Middle frontal gyrus (tissue), 1 donor: ENCODE measurements at regions not wholly inside any gene's neighbourhood (a gene's known extent, or its start where the extent isn't known, plus 50 kb on each side); places are given as distances from the start of the nearest gene placed in this dataset.

ENCODE experiments used
- DNase-seq: peaks from one replicate; pipeline ENCODE4 v3.0.0-alpha.2; 2015; ENCODE audit warnings: low spot score; ENCODE audit errors: extremely low spot score

DNA sequence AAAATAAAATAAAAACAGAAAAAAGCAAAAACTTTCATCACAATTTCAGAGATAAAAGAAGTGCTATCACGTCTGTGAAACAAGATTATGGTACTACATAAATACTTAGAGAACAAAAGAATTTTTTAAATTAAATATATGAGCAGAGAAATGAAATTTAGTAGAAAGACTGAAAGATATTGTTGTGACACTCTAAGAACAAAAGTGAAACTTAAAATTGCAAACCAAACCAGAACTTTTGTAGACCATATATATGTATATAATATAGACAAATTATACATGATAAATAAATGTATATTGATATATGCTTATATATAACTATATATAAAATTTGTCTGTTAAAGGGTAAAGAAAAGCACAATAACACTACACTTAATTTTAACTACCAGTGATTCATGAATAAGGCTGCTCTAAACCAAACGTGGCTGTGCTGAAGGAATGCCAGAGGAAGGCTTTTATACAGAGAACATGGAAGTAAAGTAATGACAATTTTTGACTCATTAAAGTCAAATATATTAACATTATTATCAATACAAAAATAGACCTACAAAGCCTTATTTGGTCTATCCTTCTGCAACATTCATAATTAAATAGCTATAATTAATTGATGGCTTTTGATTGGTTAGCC, 1516.7 kb upstream of the PCDH20 start:
- no peak for DNase-seq

DNA sequence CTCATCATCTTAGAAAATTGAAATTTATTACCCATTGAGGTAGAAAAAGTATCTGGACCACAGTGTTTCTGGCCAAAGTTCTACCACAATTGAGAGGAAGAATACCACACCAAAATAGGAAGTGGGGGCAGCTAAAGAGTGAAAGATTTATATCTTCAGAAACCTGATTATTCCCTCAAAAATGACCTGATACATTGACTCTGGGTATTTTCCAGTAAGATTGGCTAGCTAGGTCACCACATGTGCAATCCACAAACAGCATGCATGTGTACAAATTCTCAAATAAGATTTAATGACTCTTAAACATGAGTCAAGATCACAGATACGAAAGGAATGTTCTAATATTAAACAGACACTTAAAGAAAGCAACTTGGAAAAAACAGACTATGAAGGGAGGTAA, 1516.2 kb upstream of the PCDH20 start:
- no peak for DNase-seq

DNA sequence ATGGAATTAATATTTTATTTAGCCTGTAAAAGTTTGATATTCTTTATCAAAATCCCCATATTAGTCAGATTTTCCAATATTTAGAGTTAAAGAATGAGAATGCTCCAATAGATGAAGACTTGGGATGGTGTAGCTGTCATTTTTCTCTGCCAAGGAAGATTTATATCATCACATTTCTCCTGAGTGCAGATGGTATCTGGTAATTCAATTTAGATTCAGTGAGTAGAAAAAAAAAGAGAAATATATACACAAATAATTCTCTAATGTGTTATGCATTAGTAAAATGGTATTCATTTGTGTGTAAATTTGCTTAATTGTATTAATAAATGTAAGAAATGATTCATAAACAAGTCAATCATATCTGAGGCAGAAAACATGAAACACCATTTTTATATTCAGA, 1508.7 kb upstream of the PCDH20 start:
- DNase-seq: no peak

DNA sequence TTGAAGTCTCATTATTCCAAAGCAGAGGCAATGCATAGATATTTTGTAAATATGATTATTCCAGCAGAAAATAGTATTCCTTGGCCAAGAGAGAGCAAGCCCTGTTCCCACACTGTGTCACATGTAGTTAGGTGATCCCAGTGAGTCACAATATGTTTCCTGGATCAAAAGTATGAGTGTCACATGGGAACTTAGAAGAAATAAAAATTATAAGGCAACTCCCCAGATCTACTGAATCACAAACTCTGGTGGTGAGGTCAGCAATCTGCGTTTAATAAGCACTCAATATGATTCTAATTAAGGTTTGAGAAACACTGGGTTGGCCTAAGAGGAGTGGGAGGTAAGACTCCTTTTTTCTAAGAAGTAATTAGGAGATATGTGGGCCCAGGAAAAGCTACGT, 1504.5 kb upstream of the PCDH20 start:
- no peak for DNase-seq

DNA sequence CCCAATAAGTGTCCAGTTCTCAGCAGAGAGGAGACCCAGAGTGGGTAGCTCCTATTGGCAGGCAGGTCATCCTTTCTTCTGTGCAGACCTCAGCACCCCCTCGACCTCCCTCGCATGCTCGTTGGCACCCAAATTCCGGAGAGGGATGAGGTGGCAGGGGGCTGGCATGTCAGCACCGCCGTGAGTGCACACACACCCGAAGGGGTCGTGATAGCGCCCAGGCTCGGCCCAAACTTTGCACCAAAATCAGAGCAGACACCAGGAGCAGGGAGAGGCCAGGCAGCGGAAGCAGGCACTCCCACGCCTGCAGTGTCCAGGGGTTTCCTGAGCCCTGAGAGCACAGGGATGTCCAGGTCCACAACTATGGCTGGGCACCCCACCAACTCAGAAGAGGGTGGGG, 1503.8 kb upstream of the PCDH20 start:
- DNase-seq: no peak

DNA sequence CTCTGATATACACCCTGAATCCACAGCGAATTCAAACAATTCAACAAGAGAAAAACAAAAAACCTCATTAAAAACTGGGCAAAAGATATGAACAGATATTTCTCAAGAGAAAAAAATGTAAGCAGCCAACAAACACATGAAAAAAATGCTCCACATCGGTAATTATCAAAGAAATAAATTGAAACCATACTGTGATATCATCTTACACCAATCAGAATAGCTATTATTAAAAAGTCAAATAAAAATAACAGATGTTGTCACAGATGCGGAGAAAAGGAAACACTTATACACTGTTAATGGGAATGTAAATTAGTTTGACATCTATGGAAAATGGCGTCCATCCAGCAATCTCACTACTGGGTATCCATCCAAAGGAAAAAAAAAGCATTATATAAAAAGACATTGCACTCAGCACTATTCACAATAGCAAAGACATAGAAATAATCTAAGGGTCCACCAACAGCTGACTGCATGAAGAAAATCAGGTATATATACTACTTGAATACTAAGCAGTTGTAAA, 1495.0 kb upstream of the PCDH20 start:
- no peak for DNase-seq

DNA sequence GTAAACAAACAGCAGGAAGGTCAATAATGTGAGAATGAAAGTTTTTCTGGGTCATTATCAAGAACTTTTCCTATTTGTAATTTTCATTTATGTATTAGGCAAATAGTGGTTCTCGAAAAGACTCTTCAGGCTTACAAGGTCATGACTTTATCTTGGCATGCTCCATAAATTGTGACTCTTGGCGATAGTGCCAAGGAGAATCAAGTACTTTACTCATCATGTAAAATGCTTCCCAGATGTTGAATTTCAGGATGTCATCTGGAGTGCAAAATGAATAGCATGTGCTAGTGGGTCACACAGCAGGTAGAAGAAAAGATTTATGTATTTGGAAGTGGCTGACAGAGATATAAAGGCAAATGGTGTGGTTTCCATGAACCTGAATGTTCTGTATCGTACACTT, 1492.7 kb upstream of the PCDH20 start:
- no peak for DNase-seq

DNA sequence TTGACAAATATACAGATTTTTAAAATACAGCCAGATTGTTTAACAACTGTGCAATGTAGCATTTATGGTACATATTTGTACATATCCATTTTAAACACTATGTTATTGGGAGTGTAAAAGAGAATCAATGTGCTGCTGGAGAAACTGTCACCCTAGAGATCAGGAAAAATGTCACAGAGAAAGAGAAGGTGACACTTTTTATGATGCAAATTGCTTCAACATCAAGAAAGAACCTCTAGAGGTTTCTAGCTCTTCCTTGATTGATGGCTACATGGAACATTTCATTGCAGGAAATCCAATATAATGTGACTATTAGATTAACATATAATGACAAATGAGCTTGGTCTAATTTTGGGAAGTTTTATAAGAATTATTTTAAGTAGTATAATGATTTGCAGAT, 1491.2 kb upstream of the PCDH20 start:
- DNase-seq: no peak

DNA sequence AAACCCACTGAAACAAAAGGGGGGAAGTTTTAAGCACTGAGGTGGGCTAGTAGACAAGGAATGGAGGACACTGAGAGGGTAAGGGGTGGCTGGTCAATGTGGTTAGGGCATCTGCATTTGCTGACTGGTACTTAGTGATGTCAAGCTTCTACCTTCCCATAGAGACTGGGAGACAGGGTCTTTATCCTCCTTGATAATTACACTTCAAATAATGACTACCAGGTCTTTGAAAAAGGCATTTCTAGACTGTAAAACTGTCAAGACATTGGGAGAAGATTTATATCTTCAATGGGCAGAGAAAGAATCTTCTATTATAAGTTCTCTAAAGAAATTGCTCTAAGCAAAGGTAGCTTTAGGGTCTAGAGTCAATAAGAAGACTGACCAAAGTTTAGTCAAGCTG, 1490.8 kb upstream of the PCDH20 start:
- DNase-seq: no peak

DNA sequence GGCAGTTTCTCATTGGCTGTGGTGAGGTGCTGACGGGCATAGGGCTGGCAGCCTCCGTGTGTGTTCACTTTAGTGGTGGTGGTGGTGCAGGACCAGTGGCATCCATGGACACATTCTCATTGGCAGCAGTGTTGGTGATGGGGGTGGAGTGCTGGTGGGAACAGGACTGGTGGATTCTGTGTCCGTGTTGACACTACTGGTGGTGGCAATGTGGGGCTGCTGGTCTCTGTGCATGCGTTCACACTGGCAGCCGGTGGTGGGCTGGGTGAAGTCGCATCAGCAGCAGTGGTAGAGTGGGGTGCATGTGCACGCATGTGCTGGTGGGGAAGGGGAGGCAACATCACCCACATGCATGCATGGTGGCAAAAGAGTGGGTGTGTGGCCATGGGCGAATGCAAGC, 1471.4 kb upstream of the PCDH20 start:
- no peak for DNase-seq

DNA sequence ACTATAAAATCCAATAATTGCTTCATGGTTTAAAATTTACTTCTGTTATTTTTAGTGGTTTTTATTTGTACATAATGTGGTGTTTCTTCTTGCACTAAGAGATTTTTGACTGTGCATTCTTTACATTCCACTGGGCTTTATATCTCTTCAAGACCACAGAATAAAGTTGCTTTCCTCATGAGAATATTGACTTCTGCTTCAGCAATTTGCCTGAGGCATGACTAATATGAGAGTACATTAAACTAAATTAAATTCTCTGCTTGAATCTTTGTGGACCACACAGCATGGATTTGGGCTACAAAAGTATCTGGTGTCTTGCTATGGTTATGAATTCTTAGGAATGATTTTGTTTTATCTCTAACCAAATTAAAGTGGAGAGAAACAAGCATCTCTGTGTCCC, 1463.4 kb upstream of the PCDH20 start:
- no peak for DNase-seq

DNA sequence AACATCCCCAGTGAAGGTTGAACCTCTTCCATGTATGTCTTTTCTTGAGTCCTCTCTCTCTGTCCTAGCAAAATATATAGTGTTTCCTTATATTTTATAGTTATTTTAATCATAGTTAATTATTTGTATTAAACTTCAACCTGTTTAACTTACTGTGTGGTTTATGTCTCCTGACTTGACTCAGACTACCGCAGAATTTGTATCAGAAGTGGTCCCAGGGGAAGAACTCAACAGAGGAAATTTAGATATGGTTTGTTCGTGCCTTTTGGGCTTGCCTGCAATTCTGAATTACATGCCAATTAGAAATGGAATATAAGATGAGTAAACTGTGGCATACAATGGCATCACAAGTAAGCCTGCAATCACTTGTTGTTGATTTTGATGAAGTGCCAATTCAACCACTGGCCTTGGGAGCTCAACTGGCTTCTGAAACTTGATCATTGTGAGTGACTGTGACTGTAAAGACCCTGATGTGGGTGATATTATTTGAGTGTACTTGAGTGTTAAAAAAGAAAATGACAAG, 1459.5 kb upstream of the PCDH20 start:
- DNase-seq: no peak

DNA sequence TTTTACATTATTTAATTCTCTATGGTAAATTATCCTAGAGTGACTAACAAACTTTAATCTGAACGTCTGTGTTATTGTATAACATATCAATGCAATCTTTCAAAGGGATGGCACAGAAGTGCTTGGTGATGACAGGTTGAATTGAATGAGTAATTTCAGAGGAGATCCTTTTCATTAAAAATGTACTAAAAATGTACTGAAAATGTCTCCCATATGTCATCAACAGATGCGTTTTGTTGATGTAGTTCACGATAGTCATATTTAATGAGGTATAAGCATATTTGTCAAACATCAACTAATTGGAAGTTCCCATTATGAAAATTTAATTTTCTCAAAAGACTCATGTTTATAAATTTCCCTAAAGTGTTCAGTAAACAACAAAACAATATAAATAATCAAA, 1434.7 kb upstream of the PCDH20 start:
- no peak for DNase-seq

DNA sequence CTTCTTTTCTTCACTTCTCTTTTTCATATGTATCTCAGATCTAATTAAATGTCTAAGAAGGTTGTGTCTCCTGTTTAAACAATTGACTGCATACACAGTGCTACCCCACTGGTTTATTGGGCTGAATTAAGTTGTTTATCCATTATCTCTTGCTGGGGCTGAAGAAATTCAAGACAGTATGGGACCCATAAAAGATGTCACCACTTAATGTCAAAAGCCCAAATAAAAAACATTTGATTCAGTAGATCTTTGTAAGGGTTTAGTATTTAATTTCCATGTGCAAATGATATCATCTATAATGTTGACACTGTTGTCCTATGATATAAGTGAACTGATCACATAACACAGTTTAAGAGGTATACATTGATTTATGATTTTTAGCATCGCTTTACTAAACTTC, 1431.9 kb upstream of the PCDH20 start:
- DNase-seq: no peak

DNA sequence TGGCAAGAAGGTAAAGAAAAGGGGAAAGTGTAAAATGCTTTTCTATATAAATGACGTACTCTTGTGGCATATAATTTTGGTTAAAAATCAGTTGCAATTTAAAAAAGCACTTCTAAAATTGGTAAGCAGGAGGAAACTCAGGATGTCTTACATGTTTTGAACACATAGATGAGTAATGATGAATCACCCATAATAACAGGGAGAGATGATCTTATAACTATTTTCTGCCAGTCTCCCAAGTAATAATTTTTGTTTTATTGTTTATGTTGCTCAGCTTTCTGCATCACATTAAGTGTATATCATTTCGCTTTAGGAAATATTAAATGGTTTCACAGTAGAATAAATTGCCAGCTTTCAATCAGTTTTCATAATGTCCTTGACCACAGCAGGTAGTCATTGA, 1430.7 kb upstream of the PCDH20 start:
- DNase-seq: no peak

DNA sequence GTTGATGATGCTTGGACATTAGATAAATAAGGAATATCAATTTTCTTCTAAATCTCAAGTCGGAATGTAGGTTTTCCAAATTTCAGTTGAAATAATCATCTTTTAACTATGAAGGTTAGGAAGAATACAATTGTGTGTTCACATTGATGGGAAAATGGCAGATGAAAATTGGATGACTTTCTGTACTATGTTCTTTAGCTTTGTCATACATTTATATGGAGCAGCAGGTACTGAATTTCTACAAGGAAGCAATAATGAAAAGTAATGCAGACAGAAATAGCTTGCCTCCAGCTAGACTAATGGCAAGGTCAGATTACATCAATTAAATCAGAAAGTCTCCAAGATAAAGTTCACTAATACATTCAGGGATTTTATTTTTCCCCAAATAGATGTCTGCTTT, 1423.7 kb upstream of the PCDH20 start:
- no peak for DNase-seq

DNA sequence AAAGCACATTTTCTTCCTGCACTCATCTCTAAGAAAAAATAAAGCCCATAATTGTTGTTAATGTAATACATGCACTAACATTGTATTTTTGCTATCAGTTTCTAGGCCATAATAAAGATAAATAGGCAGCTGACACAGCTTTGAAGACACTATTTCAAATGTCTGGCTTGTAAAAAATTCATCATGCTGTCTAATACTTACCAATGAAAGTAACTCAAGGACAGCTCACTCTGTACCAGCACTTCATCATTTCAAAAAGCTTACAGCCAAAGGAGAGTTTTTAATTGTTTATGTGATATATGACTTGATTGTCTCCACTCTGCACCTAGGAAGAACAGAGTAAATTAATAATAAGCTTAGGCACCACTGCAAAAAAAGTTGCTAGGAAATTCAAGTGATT, 1423.3 kb upstream of the PCDH20 start:
- DNase-seq: no peak

DNA sequence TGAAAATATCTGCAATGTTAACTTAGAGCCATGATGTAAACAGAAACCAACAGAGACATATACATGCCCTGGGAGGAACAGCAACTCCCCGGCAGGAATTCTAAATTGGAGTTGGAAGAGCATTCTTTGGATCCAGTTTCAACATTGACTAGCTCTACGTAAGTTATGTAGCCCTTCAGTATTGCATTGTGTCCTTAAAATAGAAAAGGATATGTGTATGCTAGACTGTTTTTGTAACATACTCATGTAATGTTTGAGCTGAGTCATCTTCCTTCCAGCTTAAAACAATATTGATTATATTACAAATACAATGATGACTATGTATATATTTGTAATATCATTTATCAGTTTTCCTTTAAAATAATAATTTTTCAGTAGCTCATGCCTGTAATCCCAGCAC, 1422.2 kb upstream of the PCDH20 start:
- DNase-seq: no peak

DNA sequence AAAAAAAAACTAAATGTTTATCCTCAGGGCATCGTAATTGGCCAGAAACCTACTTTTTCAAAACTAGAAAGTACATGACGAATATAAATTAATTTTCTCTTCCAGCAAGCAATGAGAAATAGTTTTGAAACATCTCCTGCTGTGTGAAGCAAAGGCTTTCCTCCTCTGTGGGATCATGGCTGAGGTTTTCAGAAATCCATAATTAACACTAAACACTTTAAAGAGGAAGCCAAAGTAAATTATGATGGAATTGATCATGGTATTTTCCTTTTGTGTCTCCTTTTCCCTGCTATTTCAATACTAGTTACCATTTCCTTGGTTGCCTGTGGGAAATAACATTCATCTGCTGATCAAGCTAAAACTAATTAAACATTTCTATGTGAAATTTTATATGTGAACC, 1413.8 kb upstream of the PCDH20 start:
- DNase-seq: no peak

DNA sequence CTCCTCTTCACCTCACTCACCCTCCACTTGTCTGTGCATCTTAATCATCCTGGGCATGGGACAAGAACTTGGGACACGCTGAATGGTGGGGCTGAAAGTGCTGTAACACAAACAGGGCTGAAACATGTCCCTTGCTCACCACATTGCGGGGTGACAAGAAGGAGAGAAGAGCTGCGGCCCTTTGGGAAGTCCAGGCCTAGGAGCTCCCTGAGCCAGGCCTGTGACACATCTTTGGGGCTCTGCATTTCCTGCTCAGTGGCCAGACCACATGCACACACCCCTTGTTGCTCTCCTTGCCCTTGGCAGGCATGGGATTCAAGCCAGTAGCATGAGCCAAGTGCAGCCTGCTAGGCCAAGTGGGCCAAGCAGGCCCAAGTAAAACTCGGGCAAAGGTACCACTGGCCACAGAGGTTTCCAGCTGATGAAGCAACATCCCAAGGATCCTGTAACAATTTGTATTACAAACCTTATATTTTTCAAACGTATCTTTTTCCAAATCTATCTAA, 1384.3 kb upstream of the PCDH20 start:
- DNase-seq: no peak

DNA sequence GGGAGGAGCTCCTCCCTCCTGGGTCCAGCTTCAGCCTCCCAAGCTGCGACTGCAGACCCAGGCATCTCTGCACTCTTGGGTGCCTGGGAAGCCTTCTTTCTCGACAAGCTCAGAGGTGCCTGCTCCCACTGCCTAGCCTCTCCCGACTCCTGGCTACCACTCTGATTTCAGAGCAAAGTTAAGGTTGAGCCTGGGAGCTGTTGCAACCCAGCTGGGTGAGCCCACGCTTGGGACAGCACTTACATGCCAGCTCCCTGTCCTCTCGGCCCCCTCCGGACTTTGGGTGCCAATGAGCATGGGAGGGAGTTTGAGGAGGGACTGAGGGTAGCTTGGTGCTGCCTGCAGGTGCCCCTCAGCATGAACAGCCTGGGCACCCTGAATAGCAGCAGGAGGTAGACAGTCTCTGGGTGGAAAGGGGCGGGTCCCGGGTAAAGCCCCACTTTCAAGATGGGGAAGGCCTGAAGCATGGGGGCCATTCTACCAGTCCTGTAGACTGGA, 1383.4 kb upstream of the PCDH20 start:
- DNase-seq: no peak

DNA sequence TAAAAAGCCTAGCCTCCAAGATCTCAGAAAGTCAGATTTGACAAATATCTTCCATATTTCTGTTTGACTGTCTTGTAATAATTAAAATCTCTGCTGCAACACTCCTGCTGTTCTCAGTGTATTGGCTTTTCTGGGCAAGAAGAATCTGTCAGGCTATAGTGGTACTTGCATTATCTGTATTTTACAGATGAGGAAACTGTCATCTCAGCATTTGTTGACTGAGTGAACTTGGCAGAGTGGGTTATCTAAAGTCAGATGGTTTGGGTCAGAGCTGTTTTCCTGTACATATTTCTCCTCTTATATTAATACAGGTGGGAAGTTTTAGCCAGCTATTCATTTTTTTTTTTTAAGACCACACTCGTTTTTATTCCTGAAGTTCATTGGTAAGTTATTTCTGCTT, 1378.2 kb upstream of the PCDH20 start:
- DNase-seq: no peak

DNA sequence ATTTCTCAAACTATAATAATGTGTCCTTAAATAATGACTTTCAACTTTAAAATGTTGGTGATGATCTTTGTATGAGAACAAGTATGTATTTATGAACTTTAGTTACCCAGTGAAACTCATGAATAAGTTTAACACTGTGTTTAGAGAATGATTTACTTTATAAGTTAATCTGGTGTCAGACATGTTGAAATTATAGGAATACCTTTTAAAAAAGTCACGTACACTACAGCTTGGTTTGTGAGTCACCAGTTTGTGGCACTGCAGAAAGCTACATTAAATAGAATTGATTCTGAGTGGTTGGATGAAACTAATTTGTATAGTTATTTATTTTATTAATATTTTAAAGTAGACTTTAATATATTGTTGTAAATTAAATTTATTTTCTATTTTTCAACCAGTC, 1366.2 kb upstream of the PCDH20 start:
- DNase-seq: no peak
